ENCODE measurements at regions not wholly inside any gene's neighbourhood (a gene's known extent, or its start where the extent isn't known, plus 50 kb on each side); places are given as distances from the start of the nearest gene placed in this dataset.

- no peak for TF ChIP-seq ZNF274 (IDR thresholded peaks at IDR 0.05; ENCODE audit: low read depth, low read length)
- TF ChIP-seq SUZ12 (IDR thresholded peaks at IDR 0.05; ENCODE audit: extremely low read depth, insufficient read depth, insufficient read length) = no peak
These were observed 365.5 kb upstream of the ID2 start for GRCh38 chr2:8316356-8316755.

Data from NT2/D1 (cell line).